RCC 7860 (cell line): ENCODE measurements at regions not wholly inside any gene's neighbourhood (a gene's known extent, or its start where the extent isn't known, plus 50 kb on each side); places are given as distances from the start of the nearest gene placed in this dataset.
A peak's percentile ranks its signal among the peaks of the same experiment; 100 is the strongest.
"Not testable (repeated sequence)": the region's sequence is repeated elsewhere in the genome, so short reads cannot be mapped to it uniquely, and the experiment has no call there.

Source experiments
- DNase-seq: peaks from one replicate; pipeline ENCODE4 v3.0.0-alpha.2; 2015; ENCODE audit warnings: low spot score
- FAIRE-seq: peaks from 2 replicates; lab custom pipeline; 2012; peaks lifted over from hg19 to GRCh38; lab: Jason Lieb, UNC

DNA sequence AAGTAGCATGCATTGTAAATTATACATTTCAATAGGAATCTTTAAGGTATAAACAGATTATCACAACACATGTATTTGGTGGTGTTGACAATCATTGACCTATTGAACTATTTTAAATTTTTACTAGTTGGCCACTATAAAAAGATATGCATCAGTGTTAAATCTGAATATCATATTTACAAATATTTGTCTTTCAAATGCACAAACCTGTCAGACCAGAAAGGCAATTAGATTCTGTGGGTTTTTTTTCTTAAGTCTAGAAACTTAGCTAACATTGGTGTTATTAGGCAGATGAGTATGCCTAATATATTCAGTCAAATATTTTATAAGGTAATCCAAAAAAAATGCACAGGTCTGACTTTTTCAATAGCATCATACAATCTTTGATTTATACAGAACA is 241.4 kb upstream of the DGKB start:
- FAIRE-seq (no peak), DNase-seq (no peak)

DNA sequence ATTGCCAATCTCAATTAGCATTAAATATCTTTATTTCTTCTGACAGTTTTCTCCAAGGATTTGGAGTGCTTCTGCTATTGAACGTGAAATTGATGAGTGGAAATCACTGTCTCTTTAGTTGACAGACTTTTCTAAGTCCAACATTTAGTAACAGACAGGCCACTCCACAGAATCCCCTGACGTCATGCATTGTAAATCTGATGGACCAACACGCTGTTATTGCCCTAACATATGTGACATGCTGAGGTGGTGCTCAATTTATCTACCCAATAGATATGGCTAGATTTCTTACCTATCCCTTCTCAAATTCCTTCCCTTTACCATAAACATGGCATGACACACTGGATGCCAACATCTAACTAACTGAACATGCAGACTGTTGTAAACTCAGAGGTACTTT is 240.6 kb upstream of the DGKB start:
- no peak for FAIRE-seq
- DNase-seq: no peak

DNA sequence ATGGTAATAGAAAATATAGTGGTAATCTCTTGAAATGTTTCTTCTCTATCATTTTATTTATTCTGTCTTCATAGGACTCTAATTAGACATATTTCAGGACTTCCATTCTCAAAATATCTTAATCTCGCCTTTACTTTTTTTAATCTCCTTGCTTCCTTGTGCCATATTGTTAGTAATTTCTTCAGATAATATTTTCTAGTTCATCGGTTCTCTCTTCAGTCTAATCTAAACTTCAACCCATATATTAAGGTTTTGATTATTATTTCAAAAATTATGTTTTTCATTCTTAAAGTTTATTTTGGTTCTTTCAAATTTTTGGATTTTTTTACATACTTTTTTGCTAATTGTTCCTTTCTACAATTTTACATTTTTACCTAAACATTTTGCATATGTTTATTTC is 237.9 kb upstream of the DGKB start:
- no peak for DNase-seq
- no peak for FAIRE-seq

DNA sequence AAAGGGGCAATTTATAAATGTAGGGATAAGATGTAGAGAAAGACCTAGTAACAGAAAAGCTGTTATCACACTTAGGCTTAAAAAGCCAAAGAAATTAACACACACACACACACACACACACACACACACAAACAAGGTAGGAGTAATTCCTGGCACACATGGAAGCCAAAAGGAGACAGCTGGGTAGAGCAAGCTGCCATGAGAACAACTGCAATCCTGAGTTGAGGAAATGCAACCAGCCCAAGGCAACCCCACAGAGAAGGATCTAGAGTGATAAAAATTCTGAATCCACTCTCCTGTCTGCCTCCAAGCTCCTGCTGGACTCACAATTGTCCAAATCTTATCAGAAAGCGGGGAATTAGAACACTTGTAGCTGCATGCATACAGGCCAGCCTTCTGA is 229.1 kb upstream of the DGKB start:
- no peak for FAIRE-seq
- DNase-seq: no peak

DNA sequence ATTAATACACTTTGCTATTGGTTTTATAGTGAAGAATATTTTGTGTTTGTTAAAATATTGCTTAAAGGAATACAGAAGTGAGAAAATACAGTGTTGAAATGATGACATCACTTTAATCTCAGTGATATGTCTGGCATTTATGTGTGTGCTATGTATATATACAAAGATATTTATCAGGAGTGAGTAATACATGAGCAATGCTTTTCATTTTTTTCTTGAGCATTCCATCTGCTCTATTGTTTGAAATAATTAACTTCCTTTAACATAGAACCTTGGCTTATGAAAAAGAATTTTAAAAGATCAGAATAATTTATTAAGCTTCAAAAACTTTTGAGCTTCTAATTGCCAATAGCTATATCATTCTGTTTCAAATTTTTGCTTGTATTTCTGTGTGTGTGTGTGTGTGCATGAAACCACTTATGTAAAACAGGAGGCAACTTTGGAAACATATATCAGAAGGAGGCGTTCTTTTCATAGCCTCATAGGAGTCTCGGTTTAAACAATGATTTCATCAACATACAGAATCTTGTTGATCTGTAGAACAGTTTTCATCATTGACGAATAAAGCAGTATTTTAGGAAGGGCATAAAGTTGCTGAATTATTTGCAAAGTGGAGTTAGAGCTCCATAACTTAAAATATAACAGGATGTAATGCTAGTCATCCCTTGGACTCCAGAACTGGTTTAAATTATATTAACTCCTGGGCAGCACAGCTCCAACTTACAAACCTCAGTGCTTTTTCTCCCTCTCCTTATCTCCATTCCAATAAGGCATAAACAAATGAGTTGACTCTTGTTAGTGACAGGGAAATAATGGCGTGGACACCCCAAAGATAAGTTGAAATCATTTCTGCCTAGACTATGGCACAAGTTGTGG is 228.4 kb upstream of the DGKB start:
- DNase-seq: peak; percentile 46

DNA sequence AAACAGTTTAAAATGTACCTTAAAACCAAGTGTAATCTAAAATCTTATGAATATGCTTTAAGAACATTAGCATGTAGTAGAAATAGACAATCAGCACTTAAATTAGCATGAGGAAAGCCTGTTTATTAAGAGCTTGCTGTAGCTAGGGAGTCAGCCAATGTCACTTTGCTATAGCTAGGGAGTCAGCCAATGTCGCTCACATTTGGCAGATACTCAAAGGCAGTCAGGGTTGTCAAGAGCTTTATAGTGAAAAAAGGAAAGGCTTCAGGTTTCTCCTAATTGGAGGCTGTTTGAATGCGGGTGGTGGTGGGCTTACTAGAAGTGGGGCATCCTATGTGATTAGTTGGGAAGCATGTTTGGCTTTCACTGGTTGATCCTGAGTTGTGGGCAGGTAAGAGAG is 226.2 kb upstream of the DGKB start:
- FAIRE-seq (no peak), DNase-seq (no peak)

More for the DNA sequence above, 228.4 kb upstream of the DGKB start:
- FAIRE-seq: peak; percentile 81

DNA sequence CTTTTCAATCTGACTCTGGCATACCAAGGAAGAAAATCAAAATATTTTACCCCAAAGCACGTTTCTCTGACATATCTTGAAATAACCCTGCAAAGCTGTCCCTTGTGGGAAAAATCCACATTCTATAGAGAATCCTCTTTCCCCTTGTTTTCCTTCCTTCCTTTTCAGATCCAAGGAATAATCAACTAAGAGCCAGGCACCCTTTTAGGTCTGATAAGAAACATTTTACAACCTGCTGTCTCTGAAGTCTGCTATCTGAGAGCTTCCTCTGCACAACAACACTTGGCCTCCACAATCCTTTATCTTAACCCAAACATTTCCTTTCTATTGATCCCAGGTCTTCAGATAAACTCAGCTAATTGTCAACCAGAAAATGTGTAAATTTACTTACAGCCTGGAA is 224.1 kb upstream of the DGKB start:
- DNase-seq, FAIRE-seq: not testable (repeated sequence)

DNA sequence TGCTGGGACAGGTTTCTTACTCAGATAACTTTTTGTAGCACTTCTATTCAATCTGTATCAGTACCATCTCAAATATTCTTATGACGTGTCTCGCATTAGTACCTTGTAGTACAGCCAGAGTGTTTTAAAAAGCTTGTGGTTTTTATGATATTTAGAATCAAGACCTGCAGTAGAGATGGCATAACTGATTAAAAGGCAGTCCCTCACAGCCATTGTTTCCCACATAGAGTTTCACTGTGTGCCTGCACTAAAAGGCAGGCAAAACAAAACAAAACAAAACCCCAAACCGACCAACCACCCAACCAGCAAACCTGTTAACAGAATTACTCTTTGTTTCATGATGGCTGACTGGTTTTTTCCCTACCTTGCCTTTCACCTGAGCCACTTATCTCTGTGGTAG is 221.3 kb upstream of the DGKB start:
- DNase-seq: no peak

DNA sequence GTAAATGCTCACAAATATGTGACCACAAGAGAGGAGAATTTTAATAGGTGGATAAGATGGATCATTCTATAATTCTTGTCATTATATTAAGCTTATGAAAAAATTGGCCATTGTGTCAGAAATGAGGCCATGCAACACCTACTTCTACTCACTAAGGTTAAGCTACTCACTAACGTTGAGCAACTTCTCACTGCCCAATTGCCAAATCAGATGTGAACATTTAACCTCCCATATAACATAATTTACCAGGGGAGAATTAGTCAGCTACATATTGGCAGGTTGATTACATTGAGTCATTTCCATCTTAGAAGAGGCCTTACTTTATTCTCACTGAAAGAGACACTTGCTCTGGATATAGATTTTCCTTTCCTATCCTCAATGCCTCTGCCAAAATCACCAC is 211.2 kb upstream of the DGKB start:
- DNase-seq (no peak), FAIRE-seq (no peak)

More for the DNA sequence above, 221.3 kb upstream of the DGKB start:
- no peak for FAIRE-seq

DNA sequence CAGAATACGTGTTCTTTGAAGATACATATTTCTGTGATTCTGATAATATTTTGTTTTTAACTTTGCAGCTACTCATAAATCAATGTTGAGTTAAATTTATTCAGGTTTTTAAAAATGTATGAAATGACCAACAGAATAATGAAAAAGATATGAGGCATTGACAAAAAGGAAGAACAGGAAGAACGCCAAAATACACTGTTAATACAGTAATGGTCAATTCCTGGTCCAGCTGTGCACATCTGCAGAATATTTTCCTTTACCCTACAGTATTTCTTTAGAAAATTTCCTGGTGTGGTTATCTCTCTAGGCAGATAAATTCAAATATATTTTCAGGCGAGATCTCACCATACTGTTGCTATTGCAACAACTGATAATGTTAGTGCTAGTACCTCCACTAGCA is 203.2 kb upstream of the DGKB start:
- FAIRE-seq (no peak), DNase-seq (no peak)

DNA sequence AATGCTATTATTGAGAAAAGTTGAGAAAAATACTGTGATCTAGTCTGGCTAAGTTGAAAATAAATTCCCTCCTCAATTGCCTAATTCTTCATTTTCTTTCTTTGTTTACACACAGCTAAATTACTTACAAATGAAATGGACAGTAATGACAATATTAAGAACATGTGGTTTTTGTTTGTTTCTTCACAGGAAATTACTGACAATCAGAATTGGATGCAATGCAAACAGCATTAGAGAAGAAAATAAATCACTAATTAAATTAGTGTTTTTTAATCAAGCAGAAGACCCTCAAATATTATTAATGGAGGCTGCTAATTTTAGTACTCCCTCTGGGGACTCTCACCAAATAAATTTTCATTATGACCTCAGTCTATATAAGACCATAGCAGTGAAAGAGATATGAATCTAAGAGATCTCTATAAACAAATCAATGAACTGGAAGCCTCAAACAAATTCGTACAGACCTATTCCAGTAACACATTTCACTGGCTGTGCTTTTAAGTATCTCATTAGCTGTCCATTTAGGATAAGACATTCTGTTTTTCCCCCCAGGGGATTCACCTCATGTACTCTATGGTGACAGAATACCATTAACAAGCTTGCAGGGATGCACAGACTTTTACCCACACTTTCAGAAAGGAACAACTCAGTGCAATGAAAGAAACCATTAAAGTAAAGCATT is 202.0 kb upstream of the DGKB start:
- FAIRE-seq: no peak
- DNase-seq: no peak

DNA sequence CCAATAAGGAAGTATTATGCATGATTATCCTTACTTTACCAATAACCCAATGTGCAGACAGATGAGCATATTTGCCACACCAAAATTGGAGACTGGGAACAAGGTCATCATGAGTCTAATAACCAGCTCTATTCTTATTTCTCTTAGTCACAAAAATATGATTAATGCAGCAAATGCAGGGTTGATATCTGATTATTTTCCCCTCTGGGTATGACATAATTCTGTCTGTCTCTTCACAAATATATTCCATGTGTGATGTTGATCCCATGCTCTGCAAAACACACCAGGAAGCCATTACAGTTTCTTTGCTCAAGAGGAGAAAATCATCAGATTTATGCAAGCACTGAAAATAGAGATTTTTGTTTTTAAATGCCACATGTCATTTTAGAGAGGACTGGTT is 196.5 kb upstream of the DGKB start:
- DNase-seq: no peak
- no peak for FAIRE-seq

DNA sequence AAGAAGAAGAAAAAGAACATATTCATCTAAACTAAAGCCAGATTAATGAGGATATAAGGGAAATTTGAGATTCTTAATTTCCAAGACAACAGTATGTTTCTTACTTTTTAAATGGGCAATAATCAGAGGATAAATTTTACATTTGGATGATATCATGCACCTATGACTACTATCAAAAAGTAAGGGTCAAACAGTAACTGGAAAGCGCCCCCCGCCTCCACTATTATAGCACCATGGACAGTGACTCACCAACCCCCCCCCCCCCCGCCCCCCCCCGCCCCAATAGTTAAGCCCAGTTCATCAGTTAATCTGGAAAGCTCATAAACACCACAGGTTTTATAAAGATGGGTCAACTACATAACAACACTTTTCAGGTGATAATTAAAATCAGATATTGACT is 194.3 kb upstream of the DGKB start:
- DNase-seq (no peak), FAIRE-seq (no peak)

DNA sequence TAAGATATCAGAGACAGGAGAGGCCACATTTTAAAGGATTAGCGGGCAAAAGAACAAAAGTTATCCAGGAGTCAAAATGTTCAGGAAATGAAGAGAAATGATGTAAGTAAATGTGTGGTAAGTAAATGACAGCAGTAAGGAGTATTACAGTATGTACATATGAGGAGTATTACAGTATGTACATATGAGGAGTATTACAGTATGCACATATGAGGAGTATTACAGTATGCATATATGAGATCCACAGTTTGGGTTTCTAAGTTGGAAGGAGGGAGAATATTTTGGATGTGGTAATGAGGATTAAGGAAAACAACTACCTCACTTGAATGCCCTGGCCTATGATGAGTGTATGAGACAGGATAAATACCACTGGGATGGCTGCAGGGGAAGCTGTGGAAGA is 192.4 kb upstream of the DGKB start:
- no peak for FAIRE-seq
- DNase-seq: no peak

DNA sequence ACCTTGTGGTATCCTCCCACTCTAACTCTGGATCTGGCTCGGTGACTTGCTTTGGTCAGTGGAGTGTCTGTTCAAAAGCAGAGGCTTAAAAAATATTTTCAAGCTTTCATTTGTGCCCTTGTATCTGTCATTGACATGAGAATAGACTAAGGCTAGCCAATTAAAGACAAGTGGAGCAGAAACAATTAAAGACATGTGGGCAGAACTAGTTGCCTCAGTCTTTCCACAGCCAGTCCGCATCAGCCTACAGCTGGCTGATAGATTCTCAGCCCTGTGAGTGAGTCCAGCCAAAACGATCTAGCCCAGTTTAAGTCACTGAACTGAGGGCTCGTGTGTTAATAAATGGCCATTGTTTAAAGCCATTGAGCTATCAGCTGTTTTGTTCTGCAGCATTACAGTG is 185.2 kb upstream of the DGKB start:
- DNase-seq (no peak), FAIRE-seq (no peak)

DNA sequence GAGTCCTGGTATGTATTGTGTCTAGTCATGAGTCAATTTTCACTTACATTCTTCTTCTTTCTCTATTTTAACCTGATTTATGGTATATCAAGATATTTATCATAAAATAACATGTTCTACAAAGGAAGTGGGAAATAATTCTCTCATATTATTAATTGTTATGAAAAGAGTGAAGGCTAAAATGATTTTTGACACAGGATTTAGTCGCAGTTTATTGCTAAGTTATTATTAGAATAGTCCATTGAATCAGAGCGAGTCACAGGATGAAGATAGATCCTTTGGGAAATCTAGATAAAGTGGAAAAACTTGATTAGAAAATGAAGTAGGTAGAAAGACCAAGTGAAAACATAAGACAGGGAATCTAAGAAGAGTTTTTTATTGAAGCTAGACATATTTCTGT is 184.3 kb upstream of the DGKB start:
- DNase-seq (no peak), FAIRE-seq (no peak)

DNA sequence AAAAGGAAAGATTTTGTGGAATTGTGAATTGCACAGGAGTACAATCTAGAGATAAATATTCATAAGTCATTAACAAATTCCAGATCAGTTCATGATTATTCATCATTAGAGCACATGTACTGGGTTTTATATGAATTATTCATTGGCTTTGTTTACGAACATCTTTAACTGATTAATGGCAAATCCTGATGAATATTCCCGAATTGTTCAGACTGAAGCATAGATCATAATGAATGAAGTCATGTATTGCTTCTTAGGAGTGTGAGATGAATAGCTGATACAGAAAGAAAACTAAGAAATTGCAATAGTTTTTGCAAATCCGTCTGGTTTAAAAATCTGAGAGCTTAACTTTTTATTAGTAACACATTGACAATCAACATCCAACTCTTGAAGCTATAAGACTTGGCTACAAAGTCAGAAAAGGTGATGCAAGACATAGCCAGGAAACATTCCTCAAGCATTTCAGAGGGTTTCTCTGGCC is 183.6 kb upstream of the DGKB start:
- no peak for FAIRE-seq

DNA sequence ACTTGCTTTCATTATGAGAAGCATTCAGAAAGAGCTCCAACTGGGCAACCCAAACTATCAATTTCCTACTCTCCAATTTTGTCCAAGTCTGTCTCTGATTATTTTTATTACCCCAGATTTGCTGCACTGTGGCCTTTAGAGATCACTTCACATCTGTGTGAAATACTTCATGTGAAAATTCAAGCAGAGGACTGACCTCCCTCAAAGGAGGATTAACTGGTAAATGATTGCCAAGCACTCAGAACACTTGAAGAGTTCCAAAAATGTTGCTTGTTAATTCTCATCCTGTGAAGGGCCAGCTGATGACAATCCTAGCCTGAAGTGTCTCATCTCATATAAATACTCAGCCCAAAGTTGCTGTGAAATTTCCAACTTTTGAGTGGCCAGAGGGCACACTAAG is 182.8 kb upstream of the DGKB start:
- FAIRE-seq: no peak

More for the DNA sequence above, 183.6 kb upstream of the DGKB start:
- no peak for DNase-seq

DNA sequence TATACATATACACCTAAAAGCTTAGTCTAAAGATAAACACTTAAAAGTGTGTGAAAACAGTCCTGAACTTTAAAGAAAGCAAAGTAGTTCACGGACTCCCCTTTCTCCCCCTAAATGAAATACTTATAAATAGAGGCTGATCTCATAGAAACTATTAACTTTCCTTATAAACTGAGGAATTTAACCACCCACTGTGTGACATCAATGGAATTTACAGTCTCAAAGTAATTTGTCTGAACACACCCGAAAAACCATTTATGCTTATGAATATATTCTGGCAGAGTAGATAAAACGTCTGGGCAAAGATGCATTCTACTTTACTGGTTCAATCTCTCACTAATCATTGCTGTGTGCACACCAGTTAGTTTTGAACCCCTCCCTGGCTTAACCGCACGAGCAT is 181.8 kb upstream of the DGKB start:
- no peak for DNase-seq
- FAIRE-seq: no peak

More for the DNA sequence above, 182.8 kb upstream of the DGKB start:
- DNase-seq: no peak

DNA sequence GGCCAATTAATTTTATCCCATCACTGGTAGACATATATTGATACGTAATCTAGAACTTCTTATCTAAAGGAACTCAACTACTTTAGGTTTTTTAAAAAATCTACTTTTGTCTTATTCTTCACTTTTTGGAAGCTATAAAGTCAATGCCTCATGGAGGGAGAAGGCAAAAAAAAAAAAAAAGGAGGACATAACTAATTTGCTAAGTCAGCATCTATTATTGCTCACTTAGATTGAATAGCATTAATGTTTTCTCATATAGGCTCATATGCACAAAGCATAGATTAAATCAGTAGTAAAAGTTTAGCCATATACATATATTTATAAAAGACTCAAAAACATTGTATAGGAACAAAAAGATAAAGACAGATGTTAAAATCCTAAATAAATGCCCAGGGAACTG is 179.3 kb upstream of the DGKB start:
- no peak for DNase-seq
- FAIRE-seq: no peak

DNA sequence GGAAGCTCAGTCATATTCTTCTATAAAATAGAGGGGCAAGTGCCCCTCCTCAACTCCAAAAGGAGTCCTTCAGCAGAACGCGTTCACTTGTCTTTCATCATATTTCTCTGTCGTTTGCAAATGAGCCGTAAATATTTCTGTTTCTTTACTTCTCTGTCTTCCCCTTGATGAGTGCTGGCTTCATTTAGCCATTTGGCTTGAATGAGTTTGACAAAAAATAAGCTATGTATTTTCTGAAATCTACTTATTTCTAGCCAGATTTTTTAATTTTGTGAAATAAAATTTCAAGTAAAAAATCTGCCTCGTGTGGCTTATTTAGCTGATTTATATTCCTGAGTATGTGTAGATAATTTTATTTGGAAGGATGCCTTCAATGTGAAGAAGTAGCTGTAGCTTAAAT is 170.8 kb upstream of the DGKB start:
- FAIRE-seq: no peak
- no peak for DNase-seq

DNA sequence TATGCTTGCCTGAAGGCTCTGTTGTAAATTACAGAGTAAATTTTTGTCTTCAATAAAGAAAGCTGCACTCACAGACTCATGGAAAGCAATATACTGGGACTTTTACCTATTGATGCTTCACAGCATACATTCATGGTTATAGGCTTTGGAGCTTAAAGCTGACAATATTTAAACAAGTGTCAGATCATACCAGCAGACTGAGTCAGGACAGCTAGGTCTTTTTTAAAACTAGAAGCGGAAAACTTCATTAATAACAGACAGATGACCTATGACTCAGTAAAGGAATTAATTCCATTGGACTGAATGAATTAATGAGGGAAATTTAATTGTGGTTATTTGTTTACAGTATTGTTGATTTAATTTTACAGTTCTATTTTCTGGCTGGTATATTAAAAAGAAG is 165.8 kb upstream of the DGKB start:
- FAIRE-seq (no peak), DNase-seq (no peak)
